GM06990 (cell line): ENCODE measurements at regions not wholly inside any gene's neighbourhood (a gene's known extent, or its start where the extent isn't known, plus 50 kb on each side); places are given as distances from the start of the nearest gene placed in this dataset.

ENCODE experiments used
- DNase-seq: peaks from one replicate; pipeline ENCODE4 v3.0.0-alpha.2; 2011; ENCODE audit not compliant: insufficient read length; ENCODE audit errors: extremely low read depth
- H3K27me3 ChIP-seq: replicated peaks from 2 replicates; pipeline ENCODE4 v1.6.0; 2011; ENCODE audit warnings: low read length; ENCODE audit not compliant: control insufficient read depth, insufficient read depth
- H3K36me3 ChIP-seq: 2 replicates; pipeline ENCODE4 v1.5.1; 2011; ENCODE audit warnings: low read length; ENCODE audit not compliant: control insufficient read depth, insufficient read depth
- H3K4me3 ChIP-seq: replicated peaks from 2 replicates; pipeline ENCODE4 v1.5.1; 2011; ENCODE audit warnings: low read depth, mild to moderate bottlenecking, control low read depth, low read length
- CTCF ChIP-seq: IDR thresholded peaks from 2 replicates; pipeline ENCODE4 v1.5.1; 2011; ENCODE audit warnings: low read length, control low read depth, mild to moderate bottlenecking, inconsistent platforms; ENCODE audit not compliant: insufficient read depth, poor library complexity, severe bottlenecking

- no peak for TF ChIP-seq CTCF
- Histone ChIP-seq H3K36me3 (no peaks in the 10 kb centered on the region), H3K4me3 (no peak overlapping the region), H3K27me3 (no peaks in the 10 kb centered on the region; the same call in 1 of the 2 replicates)
- no peak for DNase-seq
These were observed 195.2 kb upstream of the CAMK1G start for GRCh38 chr1:209388358-209388757.

GRCh38 chr1:209389258-209389657 lies 194.3 kb upstream of the CAMK1G start:
- no peaks in the 10 kb centered on the region; the same call in 1 of the 2 replicates for H3K27me3 ChIP-seq
- DNase-seq, result no peak
- no peak overlapping the region for H3K4me3 ChIP-seq
- H3K36me3 ChIP-seq, result no peaks in the 10 kb centered on the region
- TF ChIP-seq CTCF, result no peak

- DNase-seq, result no peak
- Histone ChIP-seq H3K27me3 (no peaks in the 10 kb centered on the region; the same call in 1 of the 2 replicates), H3K36me3 (no peaks in the 10 kb centered on the region), H3K4me3 (no peak overlapping the region)
- no peak for TF ChIP-seq CTCF
These were observed 193.5 kb upstream of the CAMK1G start for GRCh38 chr1:209389975-209390374.

- no peak for DNase-seq
- H3K27me3 ChIP-seq, result no peaks in the 10 kb centered on the region
- H3K4me3 ChIP-seq, result no peak overlapping the region
- H3K36me3 ChIP-seq, result no peaks in the 10 kb centered on the region
- TF ChIP-seq CTCF, result no peak
These were observed 192.8 kb upstream of the CAMK1G start for GRCh38 chr1:209390764-209391163.

GRCh38 chr1:209391792-209392191 lies 191.7 kb upstream of the CAMK1G start:
- Histone ChIP-seq H3K4me3 (no peak overlapping the region), H3K36me3 (no peaks in the 10 kb centered on the region), H3K27me3 (no peaks in the 10 kb centered on the region; the same call in 1 of the 2 replicates)
- no peak for DNase-seq
- TF ChIP-seq CTCF, result no peak

- no peak for DNase-seq
- Histone ChIP-seq H3K27me3 (no peaks in the 10 kb centered on the region; the same call in 1 of the 2 replicates), H3K36me3 (no peaks in the 10 kb centered on the region), H3K4me3 (no peak overlapping the region)
- no peak for TF ChIP-seq CTCF
These were observed 188.3 kb upstream of the CAMK1G start for GRCh38 chr1:209395169-209395568.
